PC-9 (cell line): ENCODE measurements at regions not wholly inside any gene's neighbourhood (a gene's known extent, or its start where the extent isn't known, plus 50 kb on each side); places are given as distances from the start of the nearest gene placed in this dataset.
A peak's percentile ranks its signal among the peaks of the same experiment; 100 is the strongest.

Source experiments
- BruUV-seq: library from RNA; stranded (reverse); fragments of 400-500 nt; replicated peaks from 2 replicates; lab custom pipeline; 2021; lab: Mats Ljungman, UMichigan
- CTCF ChIA-PET: fragments of 300-600 bp; sonication (Branson Sonifier 250); formaldehyde crosslinking; loops from one replicate; lab custom pipeline; 2022; ENCODE audit warnings: antibody characterized with exemption; lab: Charles Lee
- POLR2A ChIA-PET: fragments of 300-600 bp; sonication (Branson Sonifier 250); formaldehyde crosslinking; loops from one replicate; lab custom pipeline; 2022; ENCODE audit warnings: antibody characterized with exemption; ENCODE audit not compliant: unreplicated experiment; lab: Charles Lee
- DNase-seq, 2 experiments: peaks; one replicate each; pipeline versions ENCODE4 v3.0.0 to v3.0.0-alpha.2; 2015 to 2022; ENCODE audit warnings: mixed read lengths in 1 of 2
- H2AFZ ChIP-seq: fragments of 200-600 bp; sonication (generic); 2 replicates; pipeline ENCODE4 v1.8.1; 2017; ENCODE audit warnings: antibody characterized with exemption
- H3F3A ChIP-seq: fragments of 200-600 bp; sonication (generic); 2 replicates; pipeline ENCODE4 v1.8.1; 2017; ENCODE audit warnings: antibody characterized with exemption, mild to moderate bottlenecking, low read depth; ENCODE audit not compliant: insufficient read depth
- H3K27ac ChIP-seq: fragments of 200-600 bp; sonication (generic); 2 replicates; pipeline ENCODE4 v1.6.1; 2016; ENCODE audit warnings: mixed run types
- H3K27me3 ChIP-seq: fragments of 200-600 bp; sonication (generic); 2 replicates; pipeline ENCODE4 v1.6.1; 2016; ENCODE audit warnings: low read depth, mixed run types; ENCODE audit not compliant: insufficient read depth
- H3K36me3 ChIP-seq: fragments of 200-600 bp; sonication (generic); 2 replicates; pipeline ENCODE4 v1.6.1; 2016; ENCODE audit warnings: low read depth, mixed run types
- H3K4me1 ChIP-seq: fragments of 200-600 bp; sonication (generic); replicated peaks from 2 replicates; pipeline ENCODE4 v1.6.1; 2016; ENCODE audit warnings: mixed run types; ENCODE audit not compliant: insufficient read depth
- H3K4me2 ChIP-seq: fragments of 200-600 bp; sonication (generic); 2 replicates; pipeline ENCODE4 v1.6.1; 2017; ENCODE audit warnings: mixed run types
- H3K4me3 ChIP-seq: fragments of 200-600 bp; sonication (generic); 2 replicates; pipeline ENCODE4 v1.6.1; 2016; ENCODE audit warnings: mixed run types
- H3K79me2 ChIP-seq: fragments of 200-600 bp; sonication (generic); 2 replicates; pipeline ENCODE4 v1.6.1; 2017; ENCODE audit warnings: low read depth, mixed run types
- H3K9me2 ChIP-seq: fragments of 200-600 bp; sonication (generic); 2 replicates; pipeline ENCODE4 v1.8.1; 2017; ENCODE audit warnings: mild to moderate bottlenecking; ENCODE audit not compliant: insufficient read depth
- H3K9me3 ChIP-seq: fragments of 200-600 bp; sonication (generic); 2 replicates; pipeline ENCODE4 v1.8.1; 2016; ENCODE audit warnings: low read depth; ENCODE audit not compliant: insufficient read depth
- H4K20me1 ChIP-seq: fragments of 200-600 bp; sonication (generic); 2 replicates; pipeline ENCODE4 v1.8.1; 2017; ENCODE audit not compliant: insufficient read depth
- EZH2 ChIP-seq: fragments of 200-600 bp; sonication (generic); IDR thresholded peaks from 2 replicates; pipeline ENCODE4 v1.8.0; 2017; ENCODE audit warnings: antibody characterized with exemption, low read depth
- intact Hi-C: fragments of 100-400 bp; cut with micrococcal nuclease; formaldehyde crosslinking; loops from one replicate; pipeline ENCODE4 v1.10.0; 2022; ENCODE audit not compliant: unreplicated experiment
- TF ChIP-seq, protein P1 (sequence below): fragments of 200-600 bp; sonication (generic); conservative IDR thresholded peaks from 2 replicates; pipeline ENCODE4 v1.6.1; 2017; ENCODE audit warnings: mixed run types, antibody characterized with exemption, mild to moderate bottlenecking, moderate library complexity

GRCh38 chr1:69499203-69499803, 68.4 kb upstream of the LRRC7 start:
- TF ChIP-seq, protein P1, sequence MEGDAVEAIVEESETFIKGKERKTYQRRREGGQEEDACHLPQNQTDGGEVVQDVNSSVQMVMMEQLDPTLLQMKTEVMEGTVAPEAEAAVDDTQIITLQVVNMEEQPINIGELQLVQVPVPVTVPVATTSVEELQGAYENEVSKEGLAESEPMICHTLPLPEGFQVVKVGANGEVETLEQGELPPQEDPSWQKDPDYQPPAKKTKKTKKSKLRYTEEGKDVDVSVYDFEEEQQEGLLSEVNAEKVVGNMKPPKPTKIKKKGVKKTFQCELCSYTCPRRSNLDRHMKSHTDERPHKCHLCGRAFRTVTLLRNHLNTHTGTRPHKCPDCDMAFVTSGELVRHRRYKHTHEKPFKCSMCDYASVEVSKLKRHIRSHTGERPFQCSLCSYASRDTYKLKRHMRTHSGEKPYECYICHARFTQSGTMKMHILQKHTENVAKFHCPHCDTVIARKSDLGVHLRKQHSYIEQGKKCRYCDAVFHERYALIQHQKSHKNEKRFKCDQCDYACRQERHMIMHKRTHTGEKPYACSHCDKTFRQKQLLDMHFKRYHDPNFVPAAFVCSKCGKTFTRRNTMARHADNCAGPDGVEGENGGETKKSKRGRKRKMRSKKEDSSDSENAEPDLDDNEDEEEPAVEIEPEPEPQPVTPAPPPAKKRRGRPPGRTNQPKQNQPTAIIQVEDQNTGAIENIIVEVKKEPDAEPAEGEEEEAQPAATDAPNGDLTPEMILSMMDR = no peak
- TF ChIP-seq EZH2 = no peak
- Histone ChIP-seq H3K4me3 (no peak overlapping the region), H2AFZ (no peak overlapping the region), H3K4me2 (no peak overlapping the region), H3K79me2 (no peaks in the 10 kb centered on the region), H4K20me1 (no peaks in the 10 kb centered on the region), H3F3A (no peaks in the 10 kb centered on the region), H3K9me2 (no peaks in the 10 kb centered on the region), H3K36me3 (no peaks in the 10 kb centered on the region), H3K9me3 (no peaks in the 10 kb centered on the region), H3K27me3 (no peaks in the 10 kb centered on the region), H3K4me1 (no peaks in the 10 kb centered on the region), H3K27ac (no peak overlapping the region)
- ChIA-PET CTCF (no interaction called here), POLR2A (no interaction called here)
- DNase-seq = no peak
- BruUV-seq = no TSS peak
- intact Hi-C loops = no loop called here

DNA sequence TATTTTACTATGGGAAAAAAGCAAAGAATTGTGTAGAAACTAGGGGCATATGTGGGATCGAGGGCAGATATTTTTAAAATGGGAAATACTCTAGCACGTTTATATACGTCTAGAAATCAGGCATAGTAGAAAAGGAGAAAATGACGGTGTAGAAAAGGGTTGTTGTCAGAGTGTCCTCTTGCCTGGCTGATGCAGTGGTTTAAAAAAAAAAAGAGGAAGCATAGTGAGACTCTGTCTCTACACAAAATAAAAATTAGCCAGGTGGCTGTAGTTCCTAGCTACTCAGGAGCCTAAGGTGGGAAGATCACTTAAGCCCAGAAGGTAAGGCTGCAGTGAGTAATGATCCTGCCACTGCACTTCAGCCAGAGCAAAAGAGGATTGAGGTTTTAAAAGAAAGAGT, 64.7 kb upstream of the LRRC7 start:
- Histone ChIP-seq H3K9me2 (peaks cover 1% of the 10 kb centered on the region; the same call in 1 of the 2 replicates), H3K36me3 (no peaks in the 10 kb centered on the region), H3K4me1 (no peaks in the 10 kb centered on the region), H2AFZ (0 out of 2 replicates have a peak overlapping the region, but pooled peaks have one; percentile 12), H3K4me2 (no peak overlapping the region), H3K27ac (no peak overlapping the region), H3K79me2 (no peaks in the 10 kb centered on the region), H4K20me1 (no peaks in the 10 kb centered on the region), H3F3A (no peaks in the 10 kb centered on the region), H3K9me3 (no peaks in the 10 kb centered on the region), H3K27me3 (no peaks in the 10 kb centered on the region), H3K4me3 (no peak overlapping the region)
- CTCF ChIA-PET = no interaction called here
- intact Hi-C loops = no loop called here
- DNase-seq = no peak
- TF ChIP-seq EZH2 = no peak
- TF ChIP-seq, protein P1 = no peak
- POLR2A ChIA-PET = no interaction called here
- BruUV-seq = no TSS peak

DNA sequence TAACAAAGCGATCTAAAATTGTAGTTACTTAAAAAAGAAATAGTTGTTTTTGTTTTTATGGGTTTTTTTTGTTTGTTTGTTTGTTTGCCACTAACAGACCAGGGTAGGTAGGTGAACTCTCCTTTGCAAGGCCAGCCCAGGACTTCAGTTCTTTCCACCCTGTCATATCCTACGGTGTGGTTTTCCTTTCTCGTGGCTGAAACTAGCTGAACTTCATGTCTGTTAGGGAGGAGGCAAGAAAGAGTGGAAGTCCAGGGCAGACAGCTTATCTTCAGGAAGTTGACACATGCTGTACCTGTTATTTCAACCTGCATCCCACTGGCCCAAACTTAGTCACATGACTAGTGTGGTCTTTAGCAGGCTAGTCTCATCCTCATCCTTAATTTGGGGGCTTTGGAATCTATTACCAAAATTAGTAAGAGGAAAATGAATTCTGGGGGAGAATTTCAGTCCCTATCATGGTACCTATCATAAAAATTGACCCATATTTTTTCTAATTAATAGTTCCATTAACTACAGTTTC, 62.9 kb upstream of the LRRC7 start:
- Histone ChIP-seq H3K4me2 (no peak overlapping the region), H2AFZ (no peak overlapping the region), H3F3A (no peaks in the 10 kb centered on the region), H3K79me2 (no peaks in the 10 kb centered on the region), H3K27me3 (no peaks in the 10 kb centered on the region), H3K4me3 (no peak overlapping the region), H3K4me1 (no peaks in the 10 kb centered on the region), H3K9me2 (peaks cover 5% of the 10 kb centered on the region; the same call in 1 of the 2 replicates), H3K36me3 (no peaks in the 10 kb centered on the region), H3K9me3 (no peaks in the 10 kb centered on the region), H4K20me1 (no peaks in the 10 kb centered on the region), H3K27ac (no peak overlapping the region)
- no peak for TF ChIP-seq EZH2
- TF ChIP-seq, protein P1 = no peak
- BruUV-seq = no TSS peak
- no peak for DNase-seq
- POLR2A ChIA-PET = no interaction called here
- intact Hi-C loops = no loop called here
- CTCF ChIA-PET = no interaction called here
